Right lung (tissue), 2 donors: ENCODE measurements at regions not wholly inside any gene's neighbourhood (a gene's known extent, or its start where the extent isn't known, plus 50 kb on each side); places are given as distances from the start of the nearest gene placed in this dataset.
"Not testable (repeated sequence)": the region's sequence is repeated elsewhere in the genome, so short reads cannot be mapped to it uniquely, and the experiment has no call there.

Source experiments
- DNase-seq, 2 donors: peaks; one replicate each; pipeline ENCODE4 v3.0.0-alpha.2; 2013

GRCh38 chr7:46755120-46756034 is 826.5 kb downstream of the TNS3 start:
- no peak for DNase-seq

- DNase-seq = no peak
Measured at GRCh38 chr7:46754140-46754720, 827.7 kb downstream of the TNS3 start.

- no peak for DNase-seq
Measured at GRCh38 chr7:46753662-46754061, 828.2 kb downstream of the TNS3 start.

- DNase-seq = no peak
Measured at GRCh38 chr7:46752881-46753366, 829.0 kb downstream of the TNS3 start.

- not testable (repeated sequence) for DNase-seq
Measured at GRCh38 chr7:46751927-46752723, 829.8 kb downstream of the TNS3 start.

GRCh38 chr7:46751471-46751870 is 830.4 kb upstream of the IGFBP3 start:
- no peak for DNase-seq

GRCh38 chr7:46750321-46750865 is 829.3 kb upstream of the IGFBP3 start:
- DNase-seq = no peak

- no peak for DNase-seq
Measured at GRCh38 chr7:46747869-46748576, 827.0 kb upstream of the IGFBP3 start.

GRCh38 chr7:46746695-46747687 is 825.9 kb upstream of the IGFBP3 start:
- no peak for DNase-seq

GRCh38 chr7:46745707-46746090 is 824.6 kb upstream of the IGFBP3 start:
- no peak for DNase-seq

GRCh38 chr7:46744957-46745706 is 824.1 kb upstream of the IGFBP3 start:
- no peak for DNase-seq

GRCh38 chr7:46742601-46743000 is 821.5 kb upstream of the IGFBP3 start:
- no peak for DNase-seq

- no peak for DNase-seq
Measured at GRCh38 chr7:46741938-46742540, 821.0 kb upstream of the IGFBP3 start.

- DNase-seq = no peak
Measured at GRCh38 chr7:46741181-46741580, 820.1 kb upstream of the IGFBP3 start.

- no peak for DNase-seq
Measured at GRCh38 chr7:46739518-46740234, 818.6 kb upstream of the IGFBP3 start.

- DNase-seq = no peak
Measured at GRCh38 chr7:46738796-46739195, 817.7 kb upstream of the IGFBP3 start.

GRCh38 chr7:46738165-46738564 is 817.1 kb upstream of the IGFBP3 start:
- no peak for DNase-seq

GRCh38 chr7:46725838-46726237 is 804.8 kb upstream of the IGFBP3 start:
- no peak for DNase-seq
